Keratinocyte (primary cell): ENCODE measurements at regions not wholly inside any gene's neighbourhood (a gene's known extent, or its start where the extent isn't known, plus 50 kb on each side); places are given as distances from the start of the nearest gene placed in this dataset.

Experiments used
- DNase-seq: peaks from one replicate; pipeline ENCODE4 v3.0.0-alpha.2; 2011; ENCODE audit warnings: low read depth, missing footprints, low spot score
- FAIRE-seq: peaks from 2 replicates; lab custom pipeline; 2011; peaks lifted over from hg19 to GRCh38; lab: Jason Lieb, UNC
- H2AFZ ChIP-seq: 2 replicates; pipeline ENCODE4 v1.6.0; 2012; ENCODE audit warnings: low read length, control low read depth, inconsistent platforms; ENCODE audit not compliant: control insufficient read depth
- H3K27ac ChIP-seq: 2 replicates; pipeline ENCODE4 v1.5.1; 2011; ENCODE audit warnings: low read length; ENCODE audit not compliant: control insufficient read depth, insufficient read depth
- H3K27me3 ChIP-seq: 3 replicates; pipeline ENCODE4 v1.6.0; 2011; ENCODE audit warnings: low read length; ENCODE audit not compliant: control insufficient read depth, insufficient read depth; ENCODE audit errors: extremely low read depth
- H3K36me3 ChIP-seq, 2 experiments: 2 replicates in 1 of 2; 3 replicates in 1 of 2; pipeline ENCODE4 v1.5.1; 2011; ENCODE audit warnings: low read length in 2 of 2, mild to moderate bottlenecking in 1 of 2; ENCODE audit not compliant: control insufficient read depth in 2 of 2, insufficient read depth in 2 of 2; ENCODE audit errors: extremely low read depth in 1 of 2
- H3K4me1 ChIP-seq: 3 replicates; pipeline ENCODE4 v1.5.1; 2011; ENCODE audit warnings: low read length; ENCODE audit not compliant: control insufficient read depth, insufficient read depth; ENCODE audit errors: extremely low read depth
- H3K4me2 ChIP-seq: 3 replicates; pipeline ENCODE4 v1.6.0; 2011; ENCODE audit warnings: low read depth, low read length; ENCODE audit not compliant: control insufficient read depth, insufficient read depth; ENCODE audit errors: extremely low read depth
- H3K4me3 ChIP-seq, 3 experiments: fragments of 200-600 bp in 1 of 3; sonication (generic) in 1 of 3; 2 replicates in 2 of 3; 3 replicates in 1 of 3; pipeline ENCODE4 v1.5.1; 2011 to 2016; ENCODE audit warnings: low read length in 3 of 3, mild to moderate bottlenecking in 3 of 3, control low read depth in 2 of 3, inconsistent platforms in 1 of 3, low read depth in 1 of 3, mixed read lengths in 1 of 3, mixed run types in 1 of 3, moderate library complexity in 1 of 3; ENCODE audit not compliant: control insufficient read depth in 2 of 3, insufficient read depth in 2 of 3; ENCODE audit errors: extremely low read depth in 1 of 3
- H3K79me2 ChIP-seq: 2 replicates; pipeline ENCODE4 v1.6.0; 2012; ENCODE audit warnings: low read length; ENCODE audit not compliant: control insufficient read depth, insufficient read depth
- H3K9ac ChIP-seq: 3 replicates; pipeline ENCODE4 v1.6.0; 2011; ENCODE audit warnings: low read length; ENCODE audit not compliant: control insufficient read depth, insufficient read depth; ENCODE audit errors: extremely low read depth
- H3K9me1 ChIP-seq: 3 replicates; pipeline ENCODE4 v1.6.0; 2011; ENCODE audit warnings: low read length; ENCODE audit not compliant: control insufficient read depth, insufficient read depth; ENCODE audit errors: extremely low read depth
- H3K9me3 ChIP-seq: 2 replicates; pipeline ENCODE4 v1.5.1; 2012; ENCODE audit warnings: low read depth, low read length; ENCODE audit not compliant: control insufficient read depth
- H4K20me1 ChIP-seq: 3 replicates; pipeline ENCODE4 v1.6.0; 2011; ENCODE audit warnings: low read length; ENCODE audit not compliant: control insufficient read depth, insufficient read depth; ENCODE audit errors: extremely low read depth
- CTCF ChIP-seq, 3 experiments: IDR thresholded peaks in 1 of 3; conservative IDR thresholded peaks in 1 of 3; optimal IDR thresholded peaks in 1 of 3; 2 replicates in 2 of 3; 3 replicates in 1 of 3; pipeline versions ENCODE3 to v1.5.1; 2011; ENCODE audit warnings: low read length in 3 of 3, mild to moderate bottlenecking in 3 of 3, moderate library complexity in 2 of 3, control low read depth in 1 of 3, inconsistent platforms in 1 of 3; ENCODE audit not compliant: insufficient read depth in 2 of 3; ENCODE audit errors: extremely low read depth in 1 of 3
- EZH2 ChIP-seq: IDR thresholded peaks from one replicate; pipeline ENCODE4 v1.6.1; 2012; ENCODE audit warnings: inconsistent platforms, mild to moderate bottlenecking, low read length, moderate library complexity
- dilution Hi-C: fragments of 300-500 bp; cut with MboI; formaldehyde crosslinking; loops from one replicate; pipeline ENCODE4 v1.7.0; 2020; ENCODE audit warnings: low sequenced_read_pairs; ENCODE audit not compliant: extremely low pct_ligation_motif_present

- dilution Hi-C loops, result no loop called here
- Histone ChIP-seq H3K9ac (no peak overlapping the region), H2AFZ (no peak overlapping the region), H3K79me2 (no peaks in the 10 kb centered on the region), H4K20me1 (no peaks in the 10 kb centered on the region), H3K36me3 (no peaks in the 10 kb centered on the region), H3K27ac (no peak overlapping the region), H3K9me1 (no peaks in the 10 kb centered on the region), H3K4me2 (no peak overlapping the region), H3K4me3 (no peak overlapping the region), H3K9me3 (no peaks in the 10 kb centered on the region), H3K27me3 (no peaks in the 10 kb centered on the region), H3K4me1 (no peaks in the 10 kb centered on the region)
- no peak for TF ChIP-seq CTCF (optimal IDR thresholded peaks at IDR 0.05 in 1 of 3, IDR thresholded peaks at IDR 0.05 in 1 of 3, conservative IDR thresholded peaks at IDR 0.05 in 1 of 3; ENCODE audit: extremely low read depth in 1 of 3, insufficient read depth in 2 of 3, low read length in 3 of 3)
- no peak for TF ChIP-seq EZH2
- DNase-seq (no peak), FAIRE-seq (no peak)
These were observed 994.9 kb downstream of the ADGRL2 start for GRCh38 chr1:82795508-82796149.

DNA sequence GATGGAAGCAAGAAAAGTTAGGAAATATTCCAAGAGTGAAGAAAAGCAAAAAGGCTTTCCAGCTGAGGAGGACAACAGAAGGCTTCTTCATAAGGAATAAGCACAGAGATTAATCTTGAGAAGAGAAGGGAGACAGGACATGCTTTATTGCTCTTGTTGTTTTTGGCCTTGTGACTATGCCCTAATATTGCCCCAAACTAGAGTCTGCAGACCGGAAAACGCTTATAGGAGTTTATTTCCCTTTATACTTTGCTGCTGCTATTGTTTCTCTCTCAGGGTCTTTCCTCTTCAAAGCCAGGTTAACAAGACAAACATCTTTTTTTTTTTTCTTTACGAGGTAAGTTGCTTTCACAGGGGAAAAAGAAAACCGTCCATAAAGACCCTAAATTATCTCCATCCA is 991.4 kb downstream of the ADGRL2 start:
- Histone ChIP-seq H3K4me1 (no peaks in the 10 kb centered on the region), H3K9ac (no peak overlapping the region), H3K9me3 (no peaks in the 10 kb centered on the region), H3K4me3 (no peak overlapping the region), H2AFZ (no peak overlapping the region), H3K9me1 (no peaks in the 10 kb centered on the region), H3K27ac (no peak overlapping the region), H4K20me1 (no peaks in the 10 kb centered on the region), H3K36me3 (no peaks in the 10 kb centered on the region), H3K4me2 (no peak overlapping the region), H3K27me3 (no peaks in the 10 kb centered on the region), H3K79me2 (no peaks in the 10 kb centered on the region)
- DNase-seq (no peak), FAIRE-seq (no peak)
- TF ChIP-seq EZH2, result no peak
- no peak for TF ChIP-seq CTCF (optimal IDR thresholded peaks at IDR 0.05 in 1 of 3, IDR thresholded peaks at IDR 0.05 in 1 of 3, conservative IDR thresholded peaks at IDR 0.05 in 1 of 3; ENCODE audit: extremely low read depth in 1 of 3, insufficient read depth in 2 of 3, low read length in 3 of 3)
- dilution Hi-C loops, result no loop called here
